H1 (cell line): ENCODE measurements at regions not wholly inside any gene's neighbourhood (a gene's known extent, or its start where the extent isn't known, plus 50 kb on each side); places are given as distances from the start of the nearest gene placed in this dataset.

Experiments used
- CTCF ChIA-PET: fragments of 300-600 bp; sonication (Branson Sonifier 250); formaldehyde crosslinking; loops from one replicate; lab custom pipeline; 2021; ENCODE audit not compliant: partially characterized antibody; lab: Charles Lee
- POLR2A ChIA-PET: fragments of 300-600 bp; sonication (Branson Sonifier 250); formaldehyde crosslinking; loops from one replicate; lab custom pipeline; 2021; ENCODE audit warnings: inconsistent platforms; ENCODE audit not compliant: partially characterized antibody; lab: Charles Lee
- DNase-seq, 2 experiments: peaks; one replicate each; pipeline versions ENCODE4 v3.0.0 to v3.0.0-alpha.2; 2010 to 2022; ENCODE audit warnings: low spot score in 2 of 2, low read depth in 1 of 2, mixed read lengths in 1 of 2
- FAIRE-seq: peaks from 2 replicates; lab custom pipeline; 2011; peaks lifted over from hg19 to GRCh38; lab: Jason Lieb, UNC
- H2AFZ ChIP-seq: 2 replicates; pipeline ENCODE4 v1.8.1; 2012; ENCODE audit warnings: low read length, inconsistent platforms
- H2AK5ac ChIP-seq: 2 replicates; pipeline ENCODE4 v1.6.1; 2013; ENCODE audit warnings: low read depth, low read length
- H2BK120ac ChIP-seq: replicated peaks from 2 replicates; pipeline ENCODE3; 2013; ENCODE audit warnings: low read depth, low read length, inconsistent platforms
- H2BK12ac ChIP-seq: 2 replicates; pipeline ENCODE4 v1.6.1; 2013; ENCODE audit warnings: low read depth, low read length
- H2BK15ac ChIP-seq: 2 replicates; pipeline ENCODE4 v1.6.1; 2013; ENCODE audit warnings: low read length
- H2BK20ac ChIP-seq: 2 replicates; pipeline ENCODE4 v1.6.1; 2013; ENCODE audit warnings: low read length
- H2BK5ac ChIP-seq: 2 replicates; pipeline ENCODE4 v1.6.1; 2013; ENCODE audit warnings: low read depth, low read length
- H3K14ac ChIP-seq: 2 replicates; pipeline ENCODE4 v1.6.1; 2013; ENCODE audit warnings: inconsistent platforms; ENCODE audit not compliant: insufficient read length
- H3K18ac ChIP-seq: 2 replicates; pipeline ENCODE4 v1.6.1; 2013; ENCODE audit warnings: low read length; ENCODE audit errors: extremely low read depth
- H3K23ac ChIP-seq: 2 replicates; pipeline ENCODE4 v1.6.1; 2013; ENCODE audit warnings: inconsistent platforms; ENCODE audit not compliant: insufficient read length
- H3K23me2 ChIP-seq: 2 replicates; pipeline ENCODE4 v1.6.1; 2013; ENCODE audit warnings: low read depth, low read length
- H3K27ac ChIP-seq: 2 replicates; pipeline ENCODE4 v1.6.1; 2011; ENCODE audit warnings: low read depth, low read length, inconsistent platforms
- H3K27me3 ChIP-seq, 4 experiments: replicated peaks in 1 of 4; 1 replicate in 1 of 4; 2 replicates in 3 of 4; pipeline versions ENCODE4 v1.6.1 to v1.8.1; 2011 to 2013; ENCODE audit warnings: low read length in 3 of 4, mild to moderate bottlenecking in 3 of 4, inconsistent platforms in 2 of 4, mixed read lengths in 2 of 4, moderate library complexity in 1 of 4; ENCODE audit not compliant: control insufficient read depth in 3 of 4, insufficient read depth in 3 of 4; ENCODE audit errors: extremely low read depth in 1 of 4
- H3K36me3 ChIP-seq, 4 experiments: 2 replicates each; pipeline versions ENCODE4 v1.6.1 to v1.8.1; 2011 to 2013; ENCODE audit warnings: mild to moderate bottlenecking in 4 of 4, low read length in 3 of 4, moderate library complexity in 2 of 4, control low read depth in 1 of 4, inconsistent platforms in 1 of 4; ENCODE audit not compliant: insufficient read depth in 4 of 4, control insufficient read depth in 2 of 4
- H3K4ac ChIP-seq: replicated peaks from 2 replicates; pipeline ENCODE3; 2013; ENCODE audit warnings: low read length, low read depth, mixed read lengths, inconsistent platforms; ENCODE audit not compliant: insufficient read length
- H3K4me1 ChIP-seq, 4 experiments: replicated peaks in 1 of 4; 1 replicate in 1 of 4; 2 replicates in 3 of 4; pipeline versions ENCODE4 v1.6.1 to v1.8.1; 2011 to 2013; ENCODE audit warnings: low read length in 3 of 4, inconsistent platforms in 2 of 4, mixed read lengths in 1 of 4; ENCODE audit not compliant: insufficient read depth in 4 of 4, control insufficient read depth in 3 of 4
- H3K4me2 ChIP-seq, 2 experiments: 2 replicates each; pipeline versions ENCODE4 v1.6.1 to v1.8.1; 2011 to 2013; ENCODE audit warnings: low read depth in 2 of 2, low read length in 2 of 2, control low read depth in 1 of 2, inconsistent platforms in 1 of 2, mild to moderate bottlenecking in 1 of 2; ENCODE audit not compliant: insufficient read depth in 1 of 2
- H3K4me3 ChIP-seq, 4 experiments: fragments of 200-600, 300-600 bp in 1 of 4; sonication (generic), shearing (Covaris generic), sonication (Bioruptor Twin) in 1 of 4; 2 replicates each; pipeline versions ENCODE4 v1.5.1 to v1.8.1; 2011 to 2016; ENCODE audit warnings: low read length in 4 of 4, low read depth in 3 of 4, control low read depth in 2 of 4, inconsistent platforms in 2 of 4, mild to moderate bottlenecking in 2 of 4, mixed read lengths in 1 of 4, moderate library complexity in 1 of 4; ENCODE audit not compliant: insufficient read depth in 2 of 4; ENCODE audit errors: extremely low read depth in 1 of 4
- H3K56ac ChIP-seq: replicated peaks from 2 replicates; pipeline ENCODE3; 2013; ENCODE audit warnings: low read depth, mild to moderate bottlenecking, mixed read lengths, low read length, inconsistent platforms; ENCODE audit not compliant: insufficient read length
- H3K79me1 ChIP-seq: 2 replicates; pipeline ENCODE4 v1.6.1; 2013; ENCODE audit warnings: low read depth, low read length, control low read depth
- H3K79me2 ChIP-seq, 2 experiments: 2 replicates each; pipeline versions ENCODE4 v1.6.1 to v1.8.1; 2012 to 2013; ENCODE audit warnings: low read length in 2 of 2, mild to moderate bottlenecking in 2 of 2, inconsistent platforms in 1 of 2; ENCODE audit not compliant: insufficient read depth in 2 of 2, control insufficient read depth in 1 of 2
- H3K9ac ChIP-seq, 4 experiments: replicated peaks in 1 of 4; 1 replicate in 1 of 4; 2 replicates in 3 of 4; pipeline versions ENCODE4 v1.6.1 to v1.8.1; 2011 to 2013; ENCODE audit warnings: low read depth in 3 of 4, low read length in 3 of 4, control low read depth in 2 of 4, mild to moderate bottlenecking in 2 of 4, moderate library complexity in 2 of 4, inconsistent platforms in 1 of 4; ENCODE audit errors: extremely low read depth in 1 of 4
- H3K9me3 ChIP-seq, 2 experiments: 2 replicates each; pipeline versions ENCODE4 v1.6.1 to v1.8.1; 2012 to 2013; ENCODE audit warnings: mild to moderate bottlenecking in 2 of 2, moderate library complexity in 2 of 2, control low read depth in 1 of 2, inconsistent platforms in 1 of 2, low read depth in 1 of 2, low read length in 1 of 2, mixed read lengths in 1 of 2; ENCODE audit not compliant: insufficient read depth in 2 of 2
- H4K20me1 ChIP-seq, 2 experiments: replicated peaks in 1 of 2; 2 replicates each; pipeline versions ENCODE3 to v1.8.1; 2011 to 2013; ENCODE audit warnings: inconsistent platforms in 2 of 2, low read length in 2 of 2, mild to moderate bottlenecking in 1 of 2; ENCODE audit not compliant: insufficient read depth in 2 of 2, control insufficient read depth in 1 of 2
- H4K5ac ChIP-seq: 2 replicates; pipeline ENCODE4 v1.6.1; 2013; ENCODE audit warnings: low read length, low read depth, mixed read lengths, inconsistent platforms; ENCODE audit not compliant: insufficient read length
- H4K8ac ChIP-seq: 2 replicates; pipeline ENCODE4 v1.8.0; 2013; ENCODE audit warnings: mild to moderate bottlenecking, moderate library complexity, low read length, inconsistent platforms; ENCODE audit not compliant: insufficient read depth; ENCODE audit errors: extremely low read depth
- H4K91ac ChIP-seq: replicated peaks from 2 replicates; pipeline ENCODE3; 2013; ENCODE audit warnings: low read length, mixed read lengths, inconsistent platforms; ENCODE audit not compliant: insufficient read length
- CBX8 ChIP-seq: fragments of 300-800, 300-1000 bp; sonication (generic); IDR thresholded peaks from 2 replicates; pipeline ENCODE4 v1.7.1; 2016; ENCODE audit warnings: low read depth, low read length, borderline replicate concordance
- CREB1 ChIP-seq: IDR thresholded peaks from 2 replicates; pipeline ENCODE4 v1.6.1; 2012; ENCODE audit warnings: inconsistent platforms
- GABPA ChIP-seq: IDR thresholded peaks from 2 replicates; pipeline ENCODE4 v1.6.1; 2011; ENCODE audit warnings: mild to moderate bottlenecking, low read length, moderate library complexity, borderline replicate concordance; ENCODE audit not compliant: insufficient read depth
- GTF2F1 ChIP-seq: IDR thresholded peaks from 2 replicates; pipeline ENCODE4 v1.6.1; 2012; ENCODE audit warnings: low read depth, low read length, improper control_type of control experiment, borderline replicate concordance
- KDM1A ChIP-seq: fragments of 200-600, 300-600 bp; sonication (generic); IDR thresholded peaks from 2 replicates; pipeline ENCODE4 v1.7.1; 2016; ENCODE audit warnings: mild to moderate bottlenecking, low read length, borderline replicate concordance
- POLR2A ChIP-seq, 2 experiments: IDR thresholded peaks; 1 replicate in 1 of 2; 2 replicates in 1 of 2; pipeline ENCODE4 v1.6.1; 2011; ENCODE audit warnings: low read depth in 2 of 2, low read length in 2 of 2, mild to moderate bottlenecking in 2 of 2; ENCODE audit errors: control extremely low read depth in 1 of 2
- SIX5 ChIP-seq: IDR thresholded peaks from 2 replicates; pipeline ENCODE4 v1.6.1; 2011; ENCODE audit warnings: mild to moderate bottlenecking, low read depth, low read length
- TAF1 ChIP-seq: IDR thresholded peaks from 2 replicates; pipeline ENCODE4 v1.6.1; 2011; ENCODE audit warnings: mild to moderate bottlenecking, low read depth, low read length
- YY1 ChIP-seq: IDR thresholded peaks from 2 replicates; pipeline ENCODE4 v1.6.1; 2011; ENCODE audit warnings: low read depth, mild to moderate bottlenecking, low read length
- TF ChIP-seq, protein P1 (sequence below): IDR thresholded peaks from 2 replicates; pipeline ENCODE4 v1.6.1; 2012; ENCODE audit warnings: inconsistent platforms

DNA sequence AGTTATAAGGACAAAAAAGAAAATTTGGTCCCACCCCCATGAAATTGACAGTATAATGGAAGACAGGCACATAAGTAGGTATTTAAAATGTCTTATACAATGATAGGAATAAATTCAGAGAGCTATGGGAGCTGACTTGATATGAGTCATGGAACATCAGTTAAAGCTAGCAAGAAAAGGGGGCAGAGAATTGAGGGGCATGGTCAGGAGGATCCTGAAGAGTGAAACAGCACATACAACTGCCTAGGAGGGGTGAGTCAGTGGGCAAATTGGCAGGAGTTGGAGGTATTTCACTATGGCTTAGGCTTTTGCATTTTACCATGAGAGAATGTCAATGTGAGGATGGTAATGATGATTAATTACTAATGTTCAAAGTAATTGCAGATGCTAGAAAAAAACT, 95.4 kb upstream of the BANK1 start:
- no peak overlapping the region for H3K4me2 ChIP-seq
- FAIRE-seq (no peak), DNase-seq (no peak)
- H2BK12ac ChIP-seq = no peak overlapping the region
- H3K79me2 ChIP-seq = no peaks in the 10 kb centered on the region
- no peak overlapping the region for H2BK15ac ChIP-seq
- H3K79me1 ChIP-seq = no peaks in the 10 kb centered on the region
- H4K5ac ChIP-seq = no peak overlapping the region
- no peaks in the 10 kb centered on the region; the same call in 1 of the 2 replicates for H3K23me2 ChIP-seq
- H3K9me3 ChIP-seq = no peaks in the 10 kb centered on the region
- H3K27me3 ChIP-seq = no peaks in the 10 kb centered on the region
- H3K14ac ChIP-seq = no peak overlapping the region
- H4K20me1 ChIP-seq = no peaks in the 10 kb centered on the region
- H3K4me3 ChIP-seq = no peak overlapping the region
- no peak overlapping the region for H3K56ac ChIP-seq
- H2AK5ac ChIP-seq = no peak overlapping the region
- no peak overlapping the region for H3K9ac ChIP-seq
- H3K27ac ChIP-seq = no peak overlapping the region
- no peak overlapping the region for H3K23ac ChIP-seq
- H3K36me3 ChIP-seq = no peaks in the 10 kb centered on the region
- no peak overlapping the region for H2BK120ac ChIP-seq
- H3K18ac ChIP-seq = no peak overlapping the region
- no peaks in the 10 kb centered on the region for H3K4me1 ChIP-seq
- H3K4ac ChIP-seq = no peak overlapping the region
- ChIA-PET POLR2A (no interaction called here), CTCF (interaction anchor here (0.6 kb wide), 1 partner anchor 166 kb away, joined by 4 read pairs; no protein-coding TSS in a partner anchor)
- H4K91ac ChIP-seq = no peak overlapping the region
- no peak overlapping the region for H2BK5ac ChIP-seq
- H2BK20ac ChIP-seq = no peak overlapping the region
- no peak overlapping the region for H4K8ac ChIP-seq
- no peak overlapping the region for H2AFZ ChIP-seq
- no peak for TF ChIP-seq POLR2A (IDR thresholded peaks at IDR 0.05; ENCODE audit: control extremely low read depth in 1 of 2, low read depth in 2 of 2, low read length in 2 of 2)
- TF ChIP-seq KDM1A = no peak
- TF ChIP-seq CBX8 = no peak
- no peak for TF ChIP-seq YY1
- TF ChIP-seq GABPA = no peak
- TF ChIP-seq, protein P1, sequence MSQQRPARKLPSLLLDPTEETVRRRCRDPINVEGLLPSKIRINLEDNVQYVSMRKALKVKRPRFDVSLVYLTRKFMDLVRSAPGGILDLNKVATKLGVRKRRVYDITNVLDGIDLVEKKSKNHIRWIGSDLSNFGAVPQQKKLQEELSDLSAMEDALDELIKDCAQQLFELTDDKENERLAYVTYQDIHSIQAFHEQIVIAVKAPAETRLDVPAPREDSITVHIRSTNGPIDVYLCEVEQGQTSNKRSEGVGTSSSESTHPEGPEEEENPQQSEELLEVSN = no peak
- TF ChIP-seq GTF2F1 = no peak
- TF ChIP-seq CREB1 = no peak
- no peak for TF ChIP-seq TAF1
- TF ChIP-seq SIX5 = no peak
